Endodermal cell (in vitro differentiated cells): ENCODE measurements at regions not wholly inside any gene's neighbourhood (a gene's known extent, or its start where the extent isn't known, plus 50 kb on each side); places are given as distances from the start of the nearest gene placed in this dataset.

Source experiments
- DNase-seq: peaks from one replicate; pipeline ENCODE4 v3.0.0-alpha.2; 2017
- H3K27ac ChIP-seq: 2 replicates; pipeline ENCODE4 v1.5.1; 2013; ENCODE audit warnings: mild to moderate bottlenecking, low read depth, low read length, moderate library complexity
- H3K27me3 ChIP-seq: 2 replicates; pipeline ENCODE4 v1.6.1; 2013; ENCODE audit warnings: mild to moderate bottlenecking, low read length, moderate library complexity; ENCODE audit not compliant: insufficient read depth, control insufficient read depth, poor library complexity, severe bottlenecking
- H3K36me3 ChIP-seq: 2 replicates; pipeline ENCODE4 v1.7.0; 2013; ENCODE audit warnings: mild to moderate bottlenecking, low read length, moderate library complexity; ENCODE audit not compliant: control insufficient read depth, insufficient read depth
- H3K4me1 ChIP-seq: one replicate; pipeline ENCODE4 v1.7.0; 2013; ENCODE audit warnings: low read length; ENCODE audit not compliant: control insufficient read depth, insufficient read depth
- H3K4me3 ChIP-seq: 2 replicates; pipeline ENCODE4 v1.5.1; 2013; ENCODE audit warnings: mild to moderate bottlenecking, low read length, moderate library complexity
- H3K9ac ChIP-seq: 2 replicates; pipeline ENCODE4 v1.6.1; 2013; ENCODE audit warnings: mild to moderate bottlenecking, low read length, moderate library complexity; ENCODE audit not compliant: poor library complexity, severe bottlenecking; ENCODE audit errors: extremely low read depth
- H3K9me3 ChIP-seq: 2 replicates; pipeline ENCODE4 v1.6.1; 2013; ENCODE audit warnings: mild to moderate bottlenecking, low read length, moderate library complexity; ENCODE audit not compliant: control insufficient read depth
- H3K27ac Mint-ChIP-seq: 2 replicates; pipeline ENCODE4 v1.8.0; 2020; ENCODE audit warnings: mixed read lengths
- H3K27me3 Mint-ChIP-seq: 2 replicates; pipeline ENCODE4 v1.8.0; 2021; ENCODE audit warnings: mild to moderate bottlenecking, mixed read lengths; ENCODE audit not compliant: insufficient read depth
- H3K36me3 Mint-ChIP-seq: 2 replicates; pipeline ENCODE4 v1.8.0; 2020; ENCODE audit warnings: low read depth, mixed read lengths
- H3K4me1 Mint-ChIP-seq: 2 replicates; pipeline ENCODE4 v1.8.0; 2020; ENCODE audit warnings: mixed read lengths
- H3K4me3 Mint-ChIP-seq: 2 replicates; pipeline ENCODE4 v1.8.0; 2020; ENCODE audit warnings: mild to moderate bottlenecking, moderate library complexity, mixed read lengths
- H3K9me3 Mint-ChIP-seq: 2 replicates; pipeline ENCODE4 v1.8.0; 2020; ENCODE audit warnings: mild to moderate bottlenecking, mixed read lengths
- CTCF ChIP-seq: fragments of 200-600 bp; sonication (generic); conservative IDR thresholded peaks from 2 replicates; pipeline ENCODE4 v1.5.0; 2021; ENCODE audit warnings: antibody characterized with exemption, mild to moderate bottlenecking
- WGBS, 2 experiments: methylation state at CpG; one replicate each; pipeline versions ENCODE4 v1.1.5 to v1.1.7; 2013; ENCODE audit warnings: missing lambda C conversion rate in 2 of 2, mixed read lengths in 1 of 2; ENCODE audit not compliant: insufficient coverage in 1 of 2, insufficient read length in 1 of 2; 5-methylcytosine and 5-hydroxymethylcytosine counted together

- H3K9ac ChIP-seq = no peak overlapping the region
- H3K4me1 ChIP-seq = no peaks in the 10 kb centered on the region
- peak; percentile 77 for TF ChIP-seq CTCF
- no peaks in the 10 kb centered on the region for H3K27me3 ChIP-seq
- Mint-ChIP-seq H3K4me3 (no peak overlapping the region), H3K27ac (no peak overlapping the region), H3K9me3 (peaks cover 3% of the 10 kb centered on the region), H3K27me3 (peaks cover 6% of the 10 kb centered on the region), H3K4me1 (no peaks in the 10 kb centered on the region), H3K36me3 (no peaks in the 10 kb centered on the region)
- no peaks in the 10 kb centered on the region for H3K36me3 ChIP-seq
- no peaks in the 10 kb centered on the region for H3K9me3 ChIP-seq
- no peak overlapping the region for H3K4me3 ChIP-seq
- H3K27ac ChIP-seq = no peak overlapping the region
- peak; percentile 93 for DNase-seq
- WGBS, 2 experiments = 79 to 83% methylated on average over 7 to 13 of the region's 13 CpGs
Observed at GRCh38 chr7:73971704-73972341, 56.1 kb upstream of the ELN start.

GRCh38 chr7:73972614-73973013 lies 55.4 kb upstream of the ELN start:
- WGBS, 2 experiments = 82 to 88% methylated on average over 10 to 12 of the region's 12 CpGs
- no peak overlapping the region for H3K9ac ChIP-seq

DNA sequence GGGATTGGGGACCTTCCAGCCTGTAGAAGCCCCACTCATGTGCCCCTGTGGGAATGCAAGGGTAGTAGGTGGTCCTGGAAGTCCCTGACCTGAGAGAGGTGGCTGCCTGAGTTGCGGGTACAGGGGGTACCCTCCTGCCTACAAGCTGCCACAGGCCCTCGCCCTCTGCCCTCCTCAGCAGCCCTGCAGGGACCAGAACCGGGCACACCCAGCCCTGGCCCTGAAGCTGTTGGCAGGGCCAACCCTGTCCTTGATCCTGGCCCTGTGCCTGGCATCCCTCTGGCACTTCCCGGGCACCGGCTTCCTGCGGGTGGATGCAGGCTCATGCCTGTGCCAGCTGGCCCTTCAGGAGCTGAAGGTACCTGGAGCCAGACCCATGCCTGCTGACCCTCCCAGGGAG lies 54.9 kb upstream of the ELN start:
- Mint-ChIP-seq H3K9me3 (no peaks in the 10 kb centered on the region), H3K27me3 (peaks cover 10% of the 10 kb centered on the region), H3K27ac (no peak overlapping the region), H3K4me3 (no peak overlapping the region), H3K36me3 (no peaks in the 10 kb centered on the region), H3K4me1 (no peaks in the 10 kb centered on the region)
- no peak for TF ChIP-seq CTCF
- DNase-seq = no peak
- Histone ChIP-seq H3K9ac (no peak overlapping the region), H3K4me3 (no peak overlapping the region), H3K27me3 (no peaks in the 10 kb centered on the region), H3K4me1 (no peaks in the 10 kb centered on the region), H3K36me3 (no peaks in the 10 kb centered on the region), H3K27ac (no peak overlapping the region), H3K9me3 (no peaks in the 10 kb centered on the region)
- WGBS, 2 experiments = 93 to 94% methylated on average over 3 to 6 of the region's 6 CpGs

More at GRCh38 chr7:73972614-73973013, 55.4 kb upstream of the ELN start:
- peaks cover 8% of the 10 kb centered on the region for H3K27me3 Mint-ChIP-seq
- no peaks in the 10 kb centered on the region for H3K4me1 ChIP-seq
- H3K27me3 ChIP-seq = no peaks in the 10 kb centered on the region
- no peaks in the 10 kb centered on the region for H3K4me1 Mint-ChIP-seq
- peaks cover 2% of the 10 kb centered on the region for H3K9me3 Mint-ChIP-seq
- no peak overlapping the region for H3K4me3 ChIP-seq
- no peak for TF ChIP-seq CTCF
- H3K27ac Mint-ChIP-seq = no peak overlapping the region
- no peak for DNase-seq
- H3K36me3 Mint-ChIP-seq = no peaks in the 10 kb centered on the region
- no peaks in the 10 kb centered on the region for H3K36me3 ChIP-seq
- no peak overlapping the region for H3K27ac ChIP-seq
- no peak overlapping the region for H3K4me3 Mint-ChIP-seq
- H3K9me3 ChIP-seq = no peaks in the 10 kb centered on the region
